GM12878 (cell line): ENCODE measurements at regions not wholly inside any gene's neighbourhood (a gene's known extent, or its start where the extent isn't known, plus 50 kb on each side); places are given as distances from the start of the nearest gene placed in this dataset.

ENCODE experiments used
- GABPA ChIP-seq: IDR thresholded peaks from 2 replicates; pipeline ENCODE4 v1.6.1; 2014; ENCODE audit warnings: antibody characterized with exemption, low read depth, mild to moderate bottlenecking, inconsistent platforms
- POLR2A ChIP-seq: IDR thresholded peaks from 2 replicates; pipeline ENCODE4 v1.6.1; 2011; ENCODE audit warnings: low read depth, mild to moderate bottlenecking, low read length
- ZNF24 ChIP-seq: fragments of 450-650 bp; IDR thresholded peaks from 2 replicates; pipeline ENCODE4 v1.6.1; 2017; ENCODE audit warnings: antibody characterized with exemption, mild to moderate bottlenecking
- TF ChIP-seq, protein P1 (sequence below): IDR thresholded peaks from 2 replicates; pipeline ENCODE4 v1.6.1; 2011; ENCODE audit warnings: borderline replicate concordance, low read depth, mild to moderate bottlenecking, moderate library complexity, low read length; ENCODE audit not compliant: insufficient read depth, poor library complexity, severe bottlenecking

DNA sequence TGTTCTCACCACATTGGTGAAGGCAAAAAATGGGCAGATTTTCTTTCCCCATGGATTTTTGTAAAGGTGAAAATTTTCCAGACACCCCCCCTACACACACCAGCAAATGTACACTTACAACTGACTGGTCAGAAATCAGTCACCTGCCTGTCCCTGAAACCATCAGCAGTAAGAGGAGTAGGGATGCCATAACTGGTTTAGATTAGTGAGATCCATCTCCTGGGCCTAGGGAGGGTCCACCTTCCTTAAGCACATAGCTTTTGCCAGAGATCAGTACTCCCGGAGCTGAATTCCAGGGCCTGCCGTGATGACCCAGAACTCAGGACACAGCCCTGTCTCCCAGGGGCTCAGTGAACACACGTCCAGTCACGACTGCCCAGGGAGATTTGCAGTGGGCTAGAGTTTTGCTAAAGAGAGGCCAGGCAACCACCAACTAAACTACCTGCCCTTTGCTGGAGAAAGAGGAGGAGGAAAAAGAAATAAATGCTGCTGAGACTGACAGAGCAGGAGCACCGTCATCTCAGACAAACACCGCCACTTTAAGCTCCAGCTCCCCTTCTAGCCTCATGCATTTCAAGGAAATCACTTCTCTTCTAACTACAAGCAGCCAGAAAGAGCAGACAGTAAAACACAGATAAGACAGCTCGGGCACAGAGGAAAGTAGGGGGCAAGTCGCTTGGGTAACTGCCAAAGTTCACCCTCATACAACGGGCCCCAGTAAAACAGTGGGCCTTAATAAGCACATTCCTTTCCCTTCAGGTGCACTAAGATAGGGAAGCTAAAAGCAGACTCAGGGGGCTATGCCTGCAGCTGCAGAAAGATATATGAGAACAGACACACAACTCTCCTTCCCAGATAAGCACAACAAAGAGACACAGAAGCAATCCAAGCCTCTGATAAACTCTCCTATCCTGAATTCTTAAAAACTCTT is 82.6 kb upstream of the SPTLC3 start:
- TF ChIP-seq GABPA (no peak), ZNF24 (no peak), POLR2A (no peak)
- TF ChIP-seq, protein P1, sequence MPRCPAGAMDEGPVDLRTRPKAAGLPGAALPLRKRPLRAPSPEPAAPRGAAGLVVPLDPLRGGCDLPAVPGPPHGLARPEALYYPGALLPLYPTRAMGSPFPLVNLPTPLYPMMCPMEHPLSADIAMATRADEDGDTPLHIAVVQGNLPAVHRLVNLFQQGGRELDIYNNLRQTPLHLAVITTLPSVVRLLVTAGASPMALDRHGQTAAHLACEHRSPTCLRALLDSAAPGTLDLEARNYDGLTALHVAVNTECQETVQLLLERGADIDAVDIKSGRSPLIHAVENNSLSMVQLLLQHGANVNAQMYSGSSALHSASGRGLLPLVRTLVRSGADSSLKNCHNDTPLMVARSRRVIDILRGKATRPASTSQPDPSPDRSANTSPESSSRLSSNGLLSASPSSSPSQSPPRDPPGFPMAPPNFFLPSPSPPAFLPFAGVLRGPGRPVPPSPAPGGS: no peak
